ENCODE measurements at regions not wholly inside any gene's neighbourhood (a gene's known extent, or its start where the extent isn't known, plus 50 kb on each side); places are given as distances from the start of the nearest gene placed in this dataset.
"Not testable (repeated sequence)": the region's sequence is repeated elsewhere in the genome, so short reads cannot be mapped to it uniquely, and the experiment has no call there.

- not testable (repeated sequence) for DNase-seq (ENCODE audit: low spot score)
Measured at GRCh38 chr9:97248252-97248651, 59.2 kb upstream of the CCDC180 start.

GRCh38 chr9:97243606-97244005, 63.9 kb upstream of the CCDC180 start:
- DNase-seq (ENCODE audit: low spot score) = no peak

GRCh38 chr9:97241430-97241829, 66.0 kb upstream of the CCDC180 start:
- not testable (repeated sequence) for DNase-seq (ENCODE audit: low spot score)

- DNase-seq (ENCODE audit: low spot score) = peak; percentile 75
Measured at GRCh38 chr9:97237951-97238889, 69.2 kb upstream of the CCDC180 start.

GRCh38 chr9:97237311-97237786, 70.1 kb upstream of the CCDC180 start:
- DNase-seq (ENCODE audit: low spot score) = no peak

GRCh38 chr9:97233009-97233400, 74.5 kb upstream of the CCDC180 start:
- DNase-seq (ENCODE audit: low spot score) = not testable (repeated sequence)

GRCh38 chr9:97232060-97233008, 75.1 kb upstream of the CCDC180 start:
- not testable (repeated sequence) for DNase-seq (ENCODE audit: low spot score)

GRCh38 chr9:97222393-97222792, 85.1 kb upstream of the CCDC180 start:
- DNase-seq (ENCODE audit: low spot score) = not testable (repeated sequence)

- peak; percentile 37 for DNase-seq (ENCODE audit: low spot score)
Measured at GRCh38 chr9:97221478-97222355, 85.7 kb upstream of the CCDC180 start.

GRCh38 chr9:97220894-97221477, 86.5 kb upstream of the CCDC180 start:
- DNase-seq (ENCODE audit: low spot score) = no peak

- not testable (repeated sequence) for DNase-seq (ENCODE audit: low spot score)
Measured at GRCh38 chr9:97220396-97220795, 87.1 kb upstream of the CCDC180 start.

- not testable (repeated sequence) for DNase-seq (ENCODE audit: low spot score)
Measured at GRCh38 chr9:97219443-97220140, 87.9 kb upstream of the CCDC180 start.

GRCh38 chr9:97215127-97215526, 92.3 kb upstream of the CCDC180 start:
- DNase-seq (ENCODE audit: low spot score) = not testable (repeated sequence)

GRCh38 chr9:97214556-97214955, 92.9 kb upstream of the CCDC180 start:
- DNase-seq (ENCODE audit: low spot score) = not testable (repeated sequence)

GRCh38 chr9:97199683-97200082, 107.8 kb upstream of the CCDC180 start:
- DNase-seq (ENCODE audit: low spot score) = not testable (repeated sequence)

- DNase-seq (ENCODE audit: low spot score) = not testable (repeated sequence)
Measured at GRCh38 chr9:97193767-97194166, 113.7 kb upstream of the CCDC180 start.

- no peak for DNase-seq (ENCODE audit: low spot score)
Measured at GRCh38 chr9:97188545-97188944, 118.9 kb upstream of the CCDC180 start.

GRCh38 chr9:97187706-97188105, 119.8 kb upstream of the CCDC180 start:
- not testable (repeated sequence) for DNase-seq (ENCODE audit: low spot score)

GRCh38 chr9:97186493-97186892, 121.0 kb upstream of the CCDC180 start:
- no peak for DNase-seq (ENCODE audit: low spot score)

GRCh38 chr9:97182532-97182931, 124.9 kb upstream of the CCDC180 start:
- DNase-seq (ENCODE audit: low spot score) = not testable (repeated sequence)
